ENCODE measurements at regions not wholly inside any gene's neighbourhood (a gene's known extent, or its start where the extent isn't known, plus 50 kb on each side); places are given as distances from the start of the nearest gene placed in this dataset.

GRCh38 chr5:18213666-18214065, 579.4 kb downstream of the TAF11L14 start:
- H2BK5ac ChIP-seq (ENCODE audit: low read depth, low read length) = no peak overlapping the region
- no peaks in the 10 kb centered on the region for H4K20me1 ChIP-seq (replicated peaks in 1 of 2; ENCODE audit: control insufficient read depth in 1 of 2, insufficient read depth in 2 of 2, low read length in 2 of 2)
- FAIRE-seq (no peak), DNase-seq (ENCODE audit: low read depth in 1 of 2, low spot score in 2 of 2) (no peak)
- CTCF ChIA-PET (ENCODE audit: partially characterized antibody) = no interaction called here
- no peak overlapping the region for H3K14ac ChIP-seq (ENCODE audit: insufficient read length)
- H2AK5ac ChIP-seq (ENCODE audit: low read depth, low read length) = no peak overlapping the region
- H4K8ac ChIP-seq (ENCODE audit: extremely low read depth, insufficient read depth, low read length) = no peak overlapping the region
- no peaks in the 10 kb centered on the region for H3K23me2 ChIP-seq (ENCODE audit: low read depth, low read length)
- no peak overlapping the region for H2BK20ac ChIP-seq (ENCODE audit: low read length)
- POLR2A ChIA-PET (ENCODE audit: partially characterized antibody) = no interaction called here
- no peak overlapping the region for H3K4me2 ChIP-seq (ENCODE audit: insufficient read depth in 1 of 2, low read depth in 2 of 2, low read length in 2 of 2)
- no peak overlapping the region for H2BK12ac ChIP-seq (ENCODE audit: low read depth, low read length)
- H2BK120ac ChIP-seq (replicated peaks; ENCODE audit: low read depth, low read length) = no peak overlapping the region
- no peak overlapping the region for H4K5ac ChIP-seq (ENCODE audit: insufficient read length, low read depth, low read length)
- no peak for TF ChIP-seq HDAC2 (IDR thresholded peaks at IDR 0.05; ENCODE audit: borderline replicate concordance in 1 of 2, low read depth in 2 of 2, low read length in 2 of 2)
- H2BK15ac ChIP-seq (ENCODE audit: low read length) = no peak overlapping the region
- no peaks in the 10 kb centered on the region for H3K79me1 ChIP-seq (ENCODE audit: low read depth, low read length)
- no peaks in the 10 kb centered on the region; a peak in 1 of 8 replicates for H3K36me3 ChIP-seq (ENCODE audit: control insufficient read depth in 2 of 4, insufficient read depth in 4 of 4, low read length in 3 of 4)
- H3K56ac ChIP-seq (replicated peaks; ENCODE audit: insufficient read length, low read depth, low read length) = no peak overlapping the region
- no peak overlapping the region for H3K27ac ChIP-seq (ENCODE audit: low read depth, low read length)
- H3K9ac ChIP-seq (replicated peaks in 1 of 4; ENCODE audit: extremely low read depth in 1 of 4, low read depth in 3 of 4, low read length in 3 of 4) = no peak overlapping the region
- no peak overlapping the region for H3K4me3 ChIP-seq (ENCODE audit: extremely low read depth in 1 of 4, insufficient read depth in 2 of 4, low read depth in 3 of 4, low read length in 4 of 4)
- no peak overlapping the region for H2AFZ ChIP-seq (ENCODE audit: low read length)
- H3K9me3 ChIP-seq (ENCODE audit: insufficient read depth in 2 of 2, low read depth in 1 of 2, low read length in 1 of 2) = peaks cover 2 to 6% of the 10 kb centered on the region in 2 experiments; a peak in 2 of 4 replicates
- no peak overlapping the region for H3K18ac ChIP-seq (ENCODE audit: extremely low read depth, low read length)
- H3K79me2 ChIP-seq (ENCODE audit: control insufficient read depth in 1 of 2, insufficient read depth in 2 of 2, low read length in 2 of 2) = no peaks in the 10 kb centered on the region
- no peak overlapping the region for H3K4ac ChIP-seq (replicated peaks; ENCODE audit: insufficient read length, low read depth, low read length)
- no peak overlapping the region for H3K23ac ChIP-seq (ENCODE audit: insufficient read length)
- no peak overlapping the region for H4K91ac ChIP-seq (replicated peaks; ENCODE audit: insufficient read length, low read length)
- WGBS, 2 experiments (ENCODE audit: extremely low coverage in 1 of 2, insufficient coverage in 1 of 2, insufficient read length in 1 of 2, insufficient replicate concordance in 2 of 2, low coverage in 1 of 2, low lambda C conversion rate in 2 of 2, missing lambda C conversion rate in 1 of 2) = 92% methylated on average over 4 of the region's 4 CpGs; no CpG with 5 or more reads in 1 of the 2 experiments
- H3K4me1 ChIP-seq (replicated peaks in 1 of 4; ENCODE audit: control insufficient read depth in 3 of 4, insufficient read depth in 4 of 4, low read length in 3 of 4) = peaks cover 0 to 3% (median 0%) of the 10 kb centered on the region in 4 experiments; a peak in 1 of 7 replicates
- no peaks in the 10 kb centered on the region for H3K27me3 ChIP-seq (replicated peaks in 1 of 4; ENCODE audit: control insufficient read depth in 3 of 4, extremely low read depth in 1 of 4, insufficient read depth in 3 of 4, low read length in 3 of 4)

Measured in H1 (cell line).